ENCODE measurements at regions not wholly inside any gene's neighbourhood (a gene's known extent, or its start where the extent isn't known, plus 50 kb on each side); places are given as distances from the start of the nearest gene placed in this dataset.

GRCh38 chr1:4976859-4977440 lies 322.5 kb downstream of the AJAP1 start:
- Histone ChIP-seq H3K36me3 (no peaks in the 10 kb centered on the region), H3K9me3 (no peaks in the 10 kb centered on the region), H3K4me3 (no peak overlapping the region), H3K27ac (no peak overlapping the region), H3K27me3 (no peaks in the 10 kb centered on the region), H3K4me1 (no peaks in the 10 kb centered on the region)
- intact Hi-C loops (cut with DNase I) = no loop called here
- DNase-seq (no peak), ATAC-seq (no peak)
- WGBS (ENCODE audit: insufficient coverage, low coverage, low lambda C conversion rate, missing lambda C conversion rate) = 30% methylated on average over 2 of the region's 15 CpGs
- TF ChIP-seq POLR2A (IDR thresholded peaks at IDR 0.05) (no peak), CTCF (IDR thresholded peaks at IDR 0.05) (no peak)

GRCh38 chr1:4975856-4976255 lies 321.4 kb downstream of the AJAP1 start:
- DNase-seq (no peak), ATAC-seq (no peak)
- no peaks in the 10 kb centered on the region for H3K9me3 ChIP-seq
- no peaks in the 10 kb centered on the region for H3K27me3 ChIP-seq
- no peak overlapping the region for H3K4me3 ChIP-seq
- no peaks in the 10 kb centered on the region for H3K4me1 ChIP-seq
- TF ChIP-seq CTCF (IDR thresholded peaks at IDR 0.05) (no peak), POLR2A (IDR thresholded peaks at IDR 0.05) (no peak)
- H3K27ac ChIP-seq = no peak overlapping the region
- intact Hi-C loops (cut with DNase I) = no loop called here
- no peaks in the 10 kb centered on the region for H3K36me3 ChIP-seq
- whole genome bisulfite sequencing (ENCODE audit: insufficient coverage, low coverage, low lambda C conversion rate, missing lambda C conversion rate) = 49% methylated on average over 6 of the region's 8 CpGs

DNA sequence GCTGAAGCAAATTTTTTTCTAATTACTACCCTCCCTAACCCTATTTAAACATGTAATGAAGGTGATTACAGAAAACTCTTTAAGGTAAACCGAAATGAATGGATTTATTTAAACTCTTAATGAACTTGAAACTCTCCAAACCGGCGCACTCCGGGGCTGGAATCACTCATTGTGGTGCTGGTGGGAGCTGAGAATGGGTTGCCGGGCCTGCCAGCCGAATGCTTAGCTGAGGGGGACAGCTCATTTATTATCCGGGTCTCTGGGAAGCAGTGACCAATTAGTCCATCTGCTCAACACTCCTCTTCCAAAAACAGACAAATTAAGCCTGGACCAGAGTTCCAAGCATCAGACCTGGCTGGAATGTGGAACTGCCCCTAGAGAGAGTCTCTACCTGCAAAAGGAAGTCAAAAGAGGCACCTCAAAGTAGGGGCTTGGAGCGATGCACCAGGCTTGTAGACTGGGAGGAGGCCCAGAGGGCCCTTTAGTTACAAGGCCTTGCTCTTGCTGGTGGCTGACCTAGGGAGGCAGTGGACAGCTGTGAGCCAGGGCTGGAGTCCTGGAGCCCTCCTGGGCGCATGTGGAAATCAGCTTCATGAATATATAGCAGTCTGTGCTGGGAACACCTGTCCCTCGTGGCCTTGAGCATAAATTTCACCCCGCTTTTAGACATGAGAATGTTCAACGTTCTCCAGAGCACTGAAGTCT lies 320.7 kb downstream of the AJAP1 start:
- Histone ChIP-seq H3K4me3 (no peak overlapping the region), H3K27me3 (no peaks in the 10 kb centered on the region), H3K36me3 (no peaks in the 10 kb centered on the region), H3K27ac (no peak overlapping the region), H3K9me3 (no peaks in the 10 kb centered on the region), H3K4me1 (no peaks in the 10 kb centered on the region)
- ATAC-seq (no peak), DNase-seq (no peak)
- intact Hi-C loops (cut with DNase I) = no loop called here
- 77% methylated on average over 7 of the region's 12 CpGs for WGBS (ENCODE audit: insufficient coverage, low coverage, low lambda C conversion rate, missing lambda C conversion rate)
- TF ChIP-seq CTCF (IDR thresholded peaks at IDR 0.05) (no peak), POLR2A (IDR thresholded peaks at IDR 0.05) (no peak)

GRCh38 chr1:4973341-4973740 lies 318.9 kb downstream of the AJAP1 start:
- Histone ChIP-seq H3K9me3 (no peaks in the 10 kb centered on the region), H3K36me3 (no peaks in the 10 kb centered on the region), H3K27ac (no peak overlapping the region), H3K4me3 (no peak overlapping the region), H3K4me1 (no peaks in the 10 kb centered on the region), H3K27me3 (no peaks in the 10 kb centered on the region)
- intact Hi-C loops (cut with DNase I) = no loop called here
- TF ChIP-seq CTCF (IDR thresholded peaks at IDR 0.05) = no peak
- TF ChIP-seq POLR2A (IDR thresholded peaks at IDR 0.05) = no peak
- ATAC-seq (no peak), DNase-seq (no peak)
- WGBS (ENCODE audit: insufficient coverage, low coverage, low lambda C conversion rate, missing lambda C conversion rate) = 76% methylated on average over 3 of the region's 10 CpGs

All from right lobe of liver (tissue), 6 donors.